SK-N-SH (cell line): ENCODE measurements at regions not wholly inside any gene's neighbourhood (a gene's known extent, or its start where the extent isn't known, plus 50 kb on each side); places are given as distances from the start of the nearest gene placed in this dataset.

Experiments
- CTCF ChIA-PET: fragments of 300-600, 350-600 bp; formaldehyde crosslinking; extraction: SDS; loops from one replicate; lab custom pipeline; 2021; lab: Yijun Ruan, JAX
- POLR2A ChIA-PET: fragments of 350-600 bp; sonication (Branson Sonifier 250); formaldehyde crosslinking; extraction: SDS; loops from one replicate; lab custom pipeline; 2020; ENCODE audit warnings: antibody characterized with exemption, inconsistent platforms; lab: Yijun Ruan, JAX
- DNase-seq: peaks from one replicate; pipeline ENCODE4 v3.0.0; 2012
- H2AFZ ChIP-seq: fragments of 200-600 bp; sonication (generic); 2 replicates; pipeline ENCODE4 v1.8.1; 2016; ENCODE audit warnings: antibody characterized with exemption, mild to moderate bottlenecking, low read depth
- H3F3A ChIP-seq: fragments of 200-600 bp; sonication (generic); replicated peaks from 2 replicates; pipeline ENCODE3; 2016; ENCODE audit warnings: antibody characterized with exemption, mild to moderate bottlenecking; ENCODE audit not compliant: insufficient read depth
- H3K27ac ChIP-seq, 2 experiments: fragments of 200-500 bp in 1 of 2; fragments of 200-600 bp in 1 of 2; sonication (Bioruptor generic) in 1 of 2; sonication (generic), shearing (Covaris generic) in 1 of 2; 2 replicates each; pipeline versions ENCODE4 v1.5.1 to v1.6.1; 2014 to 2016; ENCODE audit warnings: low read depth in 2 of 2, inconsistent platforms in 1 of 2, low read length in 1 of 2, mild to moderate bottlenecking in 1 of 2, mixed read lengths in 1 of 2
- H3K27me3 ChIP-seq: fragments of 200-600 bp; sonication (generic), shearing (Covaris generic); 2 replicates; pipeline ENCODE4 v1.6.1; 2016; ENCODE audit warnings: mixed run types; ENCODE audit not compliant: insufficient read depth
- H3K36me3 ChIP-seq, 2 experiments: fragments of 200-500 bp in 1 of 2; fragments of 200-600 bp in 1 of 2; sonication (Bioruptor generic) in 1 of 2; sonication (generic) in 1 of 2; replicated peaks in 1 of 2; 2 replicates each; pipeline versions ENCODE3 to v1.5.1; 2014 to 2016; ENCODE audit warnings: low read length in 1 of 2, mild to moderate bottlenecking in 1 of 2; ENCODE audit not compliant: insufficient read depth in 2 of 2, control insufficient read depth in 1 of 2
- H3K4me1 ChIP-seq, 2 experiments: fragments of 200-500 bp in 1 of 2; fragments of 200-600 bp in 1 of 2; sonication (Bioruptor generic) in 1 of 2; sonication (generic), shearing (Covaris generic) in 1 of 2; 2 replicates each; pipeline versions ENCODE4 v1.5.1 to v1.6.1; 2014 to 2016; ENCODE audit warnings: low read depth in 1 of 2, low read length in 1 of 2, mixed run types in 1 of 2; ENCODE audit not compliant: insufficient read depth in 2 of 2, control insufficient read depth in 1 of 2
- H3K4me2 ChIP-seq: fragments of 200-600 bp; sonication (generic), shearing (Covaris generic); 2 replicates; pipeline ENCODE4 v1.6.1; 2017; ENCODE audit warnings: mixed run types
- H3K4me3 ChIP-seq, 2 experiments: fragments of 200-500 bp in 1 of 2; fragments of 200-600 bp in 1 of 2; sonication (Bioruptor generic) in 1 of 2; sonication (generic), shearing (Covaris generic) in 1 of 2; 2 replicates each; pipeline versions ENCODE4 v1.5.1 to v1.8.1; 2014 to 2016; ENCODE audit warnings: low read depth in 2 of 2, inconsistent platforms in 1 of 2, low read length in 1 of 2, mild to moderate bottlenecking in 1 of 2, mixed read lengths in 1 of 2, moderate library complexity in 1 of 2
- H3K79me2 ChIP-seq: fragments of 200-600 bp; sonication (generic); 2 replicates; pipeline ENCODE4 v1.8.1; 2017; ENCODE audit warnings: mild to moderate bottlenecking; ENCODE audit not compliant: insufficient read depth
- H3K9ac ChIP-seq: fragments of 200-600 bp; sonication (generic); 2 replicates; pipeline ENCODE4 v1.6.1; 2017; ENCODE audit warnings: mixed run types
- H3K9me2 ChIP-seq: fragments of 200-600 bp; sonication (generic); 2 replicates; pipeline ENCODE4 v1.6.1; 2017; ENCODE audit warnings: mixed run types
- H3K9me3 ChIP-seq: fragments of 200-600 bp; sonication (generic); 2 replicates; pipeline ENCODE4 v1.6.1; 2017; ENCODE audit warnings: mixed run types, mild to moderate bottlenecking, moderate library complexity
- H4K20me1 ChIP-seq: fragments of 200-600 bp; sonication (generic); 2 replicates; pipeline ENCODE4 v1.6.1; 2017; ENCODE audit warnings: mild to moderate bottlenecking, mixed run types; ENCODE audit not compliant: insufficient read depth
- EP300 ChIP-seq, 2 experiments: IDR thresholded peaks; 2 replicates each; pipeline versions ENCODE4 v1.4.0 to v1.6.1; 2012; ENCODE audit warnings: borderline replicate concordance in 1 of 2, low read depth in 1 of 2, low read length in 1 of 2
- FOXJ3 ChIP-seq: sonication (generic); formaldehyde crosslinking; IDR thresholded peaks from 2 replicates; pipeline ENCODE4 v1.5.1; 2020; ENCODE audit warnings: mild to moderate bottlenecking, missing genetic modification reagents
- GATA2 ChIP-seq: sonication (generic); formaldehyde crosslinking; IDR thresholded peaks from 2 replicates; pipeline ENCODE4 v1.5.0; 2020; ENCODE audit warnings: mild to moderate bottlenecking, missing genetic modification reagents
- MAX ChIP-seq: IDR thresholded peaks from 2 replicates; pipeline ENCODE4 v1.4.0; 2012; ENCODE audit warnings: low read depth
- POLR2AphosphoS5 ChIP-seq: IDR thresholded peaks from 2 replicates; pipeline ENCODE4 v1.6.1; 2012; ENCODE audit warnings: low read depth, low read length
- REST ChIP-seq: IDR thresholded peaks from 2 replicates; pipeline ENCODE4 v1.6.1; 2012; ENCODE audit warnings: mild to moderate bottlenecking, low read depth, low read length, moderate library complexity
- RFX5 ChIP-seq: IDR thresholded peaks from 2 replicates; pipeline ENCODE4 v1.6.1; 2012; ENCODE audit warnings: mild to moderate bottlenecking, improper control_type of control experiment, low read length
- SMC3 ChIP-seq: IDR thresholded peaks from 2 replicates; pipeline ENCODE4 v1.6.1; 2012; ENCODE audit warnings: low read depth, low read length, improper control_type of control experiment
- WGBS: methylation state at CpG from one replicate; pipeline ENCODE4 v1.1.6; 2017; ENCODE audit warnings: low lambda C conversion rate; 5-methylcytosine and 5-hydroxymethylcytosine counted together
- TF ChIP-seq, protein P1 (sequence below): fragments of 150-350 bp; IDR thresholded peaks from 2 replicates; pipeline ENCODE4 v1.6.1; 2017; ENCODE audit warnings: antibody characterized with exemption, low read length, low read depth, borderline replicate concordance
- TF ChIP-seq, protein P2 (sequence below): fragments of 150-350 bp; IDR thresholded peaks from 2 replicates; pipeline ENCODE4 v1.6.1; 2016; ENCODE audit warnings: mild to moderate bottlenecking, low read depth, low read length
- TF ChIP-seq, protein P3 (sequence below): IDR thresholded peaks from 2 replicates; pipeline ENCODE4 v1.4.0; 2012; ENCODE audit warnings: low read depth, borderline replicate concordance

DNA sequence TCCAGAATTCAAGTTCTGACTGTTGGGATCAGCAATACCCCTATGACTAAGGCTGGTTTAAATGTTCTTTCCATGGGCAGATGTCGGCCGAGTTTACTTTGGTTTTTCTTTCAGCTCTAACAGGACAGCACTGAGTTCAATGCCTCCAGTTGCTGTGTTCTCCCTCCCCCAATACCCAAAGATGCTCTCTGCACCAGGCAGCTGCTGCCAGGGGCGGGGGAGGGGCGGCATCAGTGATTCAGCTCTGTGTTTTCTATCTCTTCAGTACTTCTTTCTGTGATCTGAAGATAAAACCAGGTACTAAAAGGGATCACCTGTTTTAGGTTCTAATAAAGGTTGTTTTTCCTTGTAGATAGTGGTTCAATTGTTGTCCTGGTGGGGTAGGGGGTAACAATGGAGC lies 576.7 kb upstream of the POT1 start:
- Histone ChIP-seq H3K79me2 (no peaks in the 10 kb centered on the region), H3K27ac (no peak overlapping the region), H3K9me2 (no peaks in the 10 kb centered on the region), H3K4me1 (no peaks in the 10 kb centered on the region; a peak in 1 of 4 replicates), H3K9me3 (no peaks in the 10 kb centered on the region), H2AFZ (no peak overlapping the region)
- CTCF ChIA-PET: interaction anchor here (0.8 kb wide), 1 partner anchor 446 kb away, joined by 5 read pairs; no protein-coding TSS in a partner anchor
- TF ChIP-seq FOXJ3 (CRISPR knock-in tag) (no peak), SMC3 (no peak), EP300 (IDR thresholded peaks at IDR 0.05; ENCODE audit: borderline replicate concordance in 1 of 2, low read depth in 1 of 2, low read length in 1 of 2) (no peak), MAX (no peak), GATA2 (CRISPR knock-in tag) (no peak), RFX5 (no peak), REST (no peak), POLR2AphosphoS5 (no peak)
- TF ChIP-seq, protein P1, sequence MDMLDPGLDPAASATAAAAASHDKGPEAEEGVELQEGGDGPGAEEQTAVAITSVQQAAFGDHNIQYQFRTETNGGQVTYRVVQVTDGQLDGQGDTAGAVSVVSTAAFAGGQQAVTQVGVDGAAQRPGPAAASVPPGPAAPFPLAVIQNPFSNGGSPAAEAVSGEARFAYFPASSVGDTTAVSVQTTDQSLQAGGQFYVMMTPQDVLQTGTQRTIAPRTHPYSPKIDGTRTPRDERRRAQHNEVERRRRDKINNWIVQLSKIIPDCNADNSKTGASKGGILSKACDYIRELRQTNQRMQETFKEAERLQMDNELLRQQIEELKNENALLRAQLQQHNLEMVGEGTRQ: no peak
- TF ChIP-seq, protein P2, sequence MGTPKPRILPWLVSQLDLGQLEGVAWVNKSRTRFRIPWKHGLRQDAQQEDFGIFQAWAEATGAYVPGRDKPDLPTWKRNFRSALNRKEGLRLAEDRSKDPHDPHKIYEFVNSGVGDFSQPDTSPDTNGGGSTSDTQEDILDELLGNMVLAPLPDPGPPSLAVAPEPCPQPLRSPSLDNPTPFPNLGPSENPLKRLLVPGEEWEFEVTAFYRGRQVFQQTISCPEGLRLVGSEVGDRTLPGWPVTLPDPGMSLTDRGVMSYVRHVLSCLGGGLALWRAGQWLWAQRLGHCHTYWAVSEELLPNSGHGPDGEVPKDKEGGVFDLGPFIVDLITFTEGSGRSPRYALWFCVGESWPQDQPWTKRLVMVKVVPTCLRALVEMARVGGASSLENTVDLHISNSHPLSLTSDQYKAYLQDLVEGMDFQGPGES: no peak
- TF ChIP-seq, protein P3, sequence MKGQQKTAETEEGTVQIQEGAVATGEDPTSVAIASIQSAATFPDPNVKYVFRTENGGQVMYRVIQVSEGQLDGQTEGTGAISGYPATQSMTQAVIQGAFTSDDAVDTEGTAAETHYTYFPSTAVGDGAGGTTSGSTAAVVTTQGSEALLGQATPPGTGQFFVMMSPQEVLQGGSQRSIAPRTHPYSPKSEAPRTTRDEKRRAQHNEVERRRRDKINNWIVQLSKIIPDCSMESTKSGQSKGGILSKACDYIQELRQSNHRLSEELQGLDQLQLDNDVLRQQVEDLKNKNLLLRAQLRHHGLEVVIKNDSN: no peak
- TF ChIP-seq, all 33 proteins: peak for 0
- no peak for DNase-seq
- Histone ChIP-seq H3K9ac (no peak overlapping the region), H3K4me3 (no peak overlapping the region), H3K4me2 (no peak overlapping the region), H3K27me3 (no peaks in the 10 kb centered on the region), H3F3A (no peaks in the 10 kb centered on the region), H3K36me3 (no peaks in the 10 kb centered on the region), H4K20me1 (no peaks in the 10 kb centered on the region)
- POLR2A ChIA-PET: no interaction called here
- WGBS: 34% methylated on average over 4 of the region's 4 CpGs
